GM21515 (cell line): ENCODE measurements at regions not wholly inside any gene's neighbourhood (a gene's known extent, or its start where the extent isn't known, plus 50 kb on each side); places are given as distances from the start of the nearest gene placed in this dataset.

Experiments used
- ATAC-seq: cut with Tn5 transposase; IDR thresholded peaks from one replicate; pipeline ENCODE4 v1.9.1; 2021; ENCODE audit not compliant: unreplicated experiment

GRCh38 chr11:41963406-41963805, 504.0 kb upstream of the LRRC4C start:
- ATAC-seq, result no peak

- no peak for ATAC-seq
Observed at GRCh38 chr11:41970681-41971080, 511.2 kb upstream of the LRRC4C start.

- ATAC-seq, result no peak
Observed at GRCh38 chr11:41971592-41971991, 512.1 kb upstream of the LRRC4C start.

- ATAC-seq, result no peak
Observed at GRCh38 chr11:41978945-41979344, 519.5 kb upstream of the LRRC4C start.

GRCh38 chr11:41980741-41981140, 521.3 kb upstream of the LRRC4C start:
- ATAC-seq, result no peak

- no peak for ATAC-seq
Observed at GRCh38 chr11:41982276-41982675, 522.8 kb upstream of the LRRC4C start.

GRCh38 chr11:41982975-41983374, 523.5 kb upstream of the LRRC4C start:
- no peak for ATAC-seq

GRCh38 chr11:41983475-41983874, 524.0 kb upstream of the LRRC4C start:
- ATAC-seq, result no peak

- no peak for ATAC-seq
Observed at GRCh38 chr11:41984023-41984422, 524.6 kb upstream of the LRRC4C start.

- ATAC-seq, result no peak
Observed at GRCh38 chr11:41985799-41986198, 526.3 kb upstream of the LRRC4C start.

- no peak for ATAC-seq
Observed at GRCh38 chr11:41988951-41989572, 529.6 kb upstream of the LRRC4C start.

GRCh38 chr11:41989823-41990380, 530.5 kb upstream of the LRRC4C start:
- ATAC-seq, result no peak

- no peak for ATAC-seq
Observed at GRCh38 chr11:41996533-41996932, 537.1 kb upstream of the LRRC4C start.

GRCh38 chr11:41997844-41998401, 538.5 kb upstream of the LRRC4C start:
- no peak for ATAC-seq

GRCh38 chr11:41999066-41999465, 539.6 kb upstream of the LRRC4C start:
- ATAC-seq, result no peak

GRCh38 chr11:42003801-42004200, 544.3 kb upstream of the LRRC4C start:
- no peak for ATAC-seq

GRCh38 chr11:42006766-42007165, 547.3 kb upstream of the LRRC4C start:
- ATAC-seq, result no peak

GRCh38 chr11:42012271-42012670, 552.8 kb upstream of the LRRC4C start:
- ATAC-seq, result no peak

GRCh38 chr11:42013656-42014201, 554.3 kb upstream of the LRRC4C start:
- no peak for ATAC-seq

GRCh38 chr11:42021911-42022310, 562.5 kb upstream of the LRRC4C start:
- ATAC-seq, result no peak

- no peak for ATAC-seq
Observed at GRCh38 chr11:42023267-42023666, 563.8 kb upstream of the LRRC4C start.

GRCh38 chr11:42025121-42025803, 565.8 kb upstream of the LRRC4C start:
- no peak for ATAC-seq
